ENCODE measurements at regions not wholly inside any gene's neighbourhood (a gene's known extent, or its start where the extent isn't known, plus 50 kb on each side); places are given as distances from the start of the nearest gene placed in this dataset.
"Not testable (repeated sequence)": the region's sequence is repeated elsewhere in the genome, so short reads cannot be mapped to it uniquely, and the experiment has no call there.

- DNase-seq, result no peak
Measured at GRCh38 chr2:128414946-128415778, 96.5 kb upstream of the HS6ST1 start.

GRCh38 chr2:128415779-128416061, 97.1 kb upstream of the HS6ST1 start:
- DNase-seq, result no peak

- DNase-seq, result no peak
Measured at GRCh38 chr2:128416109-128416785, 97.6 kb upstream of the HS6ST1 start.

- no peak for DNase-seq
Measured at GRCh38 chr2:128416806-128417205, 98.1 kb upstream of the HS6ST1 start.

GRCh38 chr2:128417264-128417663, 98.6 kb upstream of the HS6ST1 start:
- not testable (repeated sequence) for DNase-seq

GRCh38 chr2:128420131-128420530, 101.5 kb upstream of the HS6ST1 start:
- DNase-seq, result no peak

- DNase-seq, result no peak
Measured at GRCh38 chr2:128420776-128421175, 102.1 kb upstream of the HS6ST1 start.

- DNase-seq, result no peak
Measured at GRCh38 chr2:128421286-128421685, 102.6 kb upstream of the HS6ST1 start.

- DNase-seq, result no peak
Measured at GRCh38 chr2:128421861-128422311, 103.2 kb upstream of the HS6ST1 start.

GRCh38 chr2:128422571-128422970, 103.9 kb upstream of the HS6ST1 start:
- no peak for DNase-seq

GRCh38 chr2:128423788-128424165, 105.1 kb upstream of the HS6ST1 start:
- DNase-seq, result no peak

GRCh38 chr2:128424406-128425171, 105.9 kb upstream of the HS6ST1 start:
- DNase-seq, result no peak

GRCh38 chr2:128425216-128425615, 106.5 kb upstream of the HS6ST1 start:
- no peak for DNase-seq

GRCh38 chr2:128425731-128426620, 107.3 kb upstream of the HS6ST1 start:
- no peak for DNase-seq

- no peak for DNase-seq
Measured at GRCh38 chr2:128427413-128427755, 108.7 kb upstream of the HS6ST1 start.

- no peak for DNase-seq
Measured at GRCh38 chr2:128428415-128428814, 109.7 kb upstream of the HS6ST1 start.

GRCh38 chr2:128432423-128432822, 113.8 kb upstream of the HS6ST1 start:
- no peak for DNase-seq

- DNase-seq, result no peak
Measured at GRCh38 chr2:128433911-128434550, 115.4 kb upstream of the HS6ST1 start.

- DNase-seq, result no peak
Measured at GRCh38 chr2:128435576-128436478, 117.2 kb upstream of the HS6ST1 start.

- no peak for DNase-seq
Measured at GRCh38 chr2:128436479-128437203, 118.0 kb upstream of the HS6ST1 start.

Measured in tongue (tissue), 1 donor.